Gastrocnemius medialis (tissue), 4 donors: ENCODE measurements at regions not wholly inside any gene's neighbourhood (a gene's known extent, or its start where the extent isn't known, plus 50 kb on each side); places are given as distances from the start of the nearest gene placed in this dataset.

Source experiments
- ATAC-seq, 2 donors: fragments of 150-250 bp; one replicate each; pipeline ENCODE4 v1.9.1; 2016
- DNase-seq, 2 donors: peaks; one replicate each; pipeline ENCODE4 v3.0.0-alpha.2; 2019
- H3K27ac ChIP-seq, 4 donors: fragments of 200-600 bp; sonication (generic); 1 replicate in 1 of 4; 2 replicates in 3 of 4; pipeline ENCODE4 v1.5.1; 2016 to 2018; ENCODE audit warnings: mild to moderate bottlenecking in 2 of 4, moderate library complexity in 1 of 4
- H3K27me3 ChIP-seq, 3 donors: fragments of 200-600 bp; sonication (generic) in 2 of 3; 1 replicate in 1 of 3; 2 replicates in 2 of 3; pipeline versions ENCODE4 v1.5.1 to v1.6.0; 2016 to 2019; ENCODE audit warnings: mild to moderate bottlenecking in 1 of 3, moderate library complexity in 1 of 3
- H3K36me3 ChIP-seq, 2 donors: fragments of 200-600 bp; sonication (generic) in 1 of 2; one replicate each; pipeline ENCODE4 v1.5.1; 2017 to 2018
- H3K4me1 ChIP-seq, 2 donors: fragments of 200-600 bp; sonication (generic) in 1 of 2; one replicate each; pipeline ENCODE4 v1.5.1; 2016 to 2017; ENCODE audit warnings: mild to moderate bottlenecking in 2 of 2
- H3K4me3 ChIP-seq, 4 donors: fragments of 200-600 bp; sonication (generic) in 3 of 4; 1 replicate in 1 of 4; 2 replicates in 3 of 4; pipeline ENCODE4 v1.5.1; 2016 to 2019; ENCODE audit warnings: mild to moderate bottlenecking in 2 of 4
- H3K9me3 ChIP-seq, 3 donors: fragments of 200-600 bp; sonication (generic) in 2 of 3; 1 replicate in 1 of 3; 2 replicates in 2 of 3; pipeline ENCODE4 v1.5.1; 2016 to 2019
- POLR2A ChIP-seq, 2 donors: fragments of 450-650 bp; IDR thresholded peaks; one replicate each; pipeline ENCODE4 v1.6.1; 2017; ENCODE audit warnings: antibody characterized with exemption in 2 of 2, mild to moderate bottlenecking in 2 of 2, moderate library complexity in 2 of 2
- in situ Hi-C, 4 donors: fragments of 200-750 bp; cut with MboI; loops; one replicate each; pipeline versions ENCODE4 v1.15.0 to v1.8.0; 2017; ENCODE audit warnings: low sequenced_read_pairs in 4 of 4
- intact Hi-C: fragments of 100-400 bp; cut with DNase I; formaldehyde crosslinking; loops from one replicate; pipeline ENCODE4 v1.15.1; 2023; ENCODE audit warnings: low total_unique reads
- TF ChIP-seq, protein P1 (sequence below), 5 experiments: fragments of 450-650 bp in 3 of 5; fragments of 200-600 bp in 2 of 5; sonication (generic) in 2 of 5; IDR thresholded peaks in 4 of 5; conservative IDR thresholded peaks in 1 of 5; 1 replicate in 4 of 5; 2 replicates in 1 of 5; pipeline ENCODE4 v1.5.1; 2016 to 2019; ENCODE audit warnings: antibody characterized with exemption in 5 of 5, mild to moderate bottlenecking in 3 of 5, moderate library complexity in 3 of 5

DNA sequence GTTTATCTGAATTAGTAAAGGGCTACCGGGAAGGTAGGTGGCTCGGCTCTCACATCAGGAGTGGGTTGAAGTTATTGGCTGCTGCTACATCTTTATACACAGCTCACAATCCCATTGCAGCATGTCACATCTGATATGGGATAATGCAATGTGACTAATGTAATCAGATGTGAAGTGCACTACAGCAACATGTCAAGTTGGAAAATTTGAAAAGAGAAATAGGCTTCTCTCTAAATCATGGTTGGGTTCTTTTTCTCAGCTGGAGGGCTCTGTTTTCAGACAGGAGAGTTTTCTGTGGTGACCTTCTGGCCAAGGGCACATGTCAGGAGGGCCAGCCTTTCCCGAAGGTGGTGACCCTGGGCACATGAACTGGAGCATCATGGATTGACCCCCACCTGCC lies 337.5 kb downstream of the HRH4 start:
- Histone ChIP-seq H3K27me3 (no peaks in the 10 kb centered on the region), H3K4me3 (no peak overlapping the region), H3K4me1 (no peaks in the 10 kb centered on the region), H3K27ac (no peak overlapping the region), H3K9me3 (no peaks in the 10 kb centered on the region), H3K36me3 (no peaks in the 10 kb centered on the region)
- in situ Hi-C loops, result loop anchor here in 1 of 4 donors (25.0 kb wide), 1 partner anchor 111 kb away; no protein-coding TSS in a partner anchor
- intact Hi-C loops, result no loop called here
- ATAC-seq, result no peak
- TF ChIP-seq, protein P1, sequence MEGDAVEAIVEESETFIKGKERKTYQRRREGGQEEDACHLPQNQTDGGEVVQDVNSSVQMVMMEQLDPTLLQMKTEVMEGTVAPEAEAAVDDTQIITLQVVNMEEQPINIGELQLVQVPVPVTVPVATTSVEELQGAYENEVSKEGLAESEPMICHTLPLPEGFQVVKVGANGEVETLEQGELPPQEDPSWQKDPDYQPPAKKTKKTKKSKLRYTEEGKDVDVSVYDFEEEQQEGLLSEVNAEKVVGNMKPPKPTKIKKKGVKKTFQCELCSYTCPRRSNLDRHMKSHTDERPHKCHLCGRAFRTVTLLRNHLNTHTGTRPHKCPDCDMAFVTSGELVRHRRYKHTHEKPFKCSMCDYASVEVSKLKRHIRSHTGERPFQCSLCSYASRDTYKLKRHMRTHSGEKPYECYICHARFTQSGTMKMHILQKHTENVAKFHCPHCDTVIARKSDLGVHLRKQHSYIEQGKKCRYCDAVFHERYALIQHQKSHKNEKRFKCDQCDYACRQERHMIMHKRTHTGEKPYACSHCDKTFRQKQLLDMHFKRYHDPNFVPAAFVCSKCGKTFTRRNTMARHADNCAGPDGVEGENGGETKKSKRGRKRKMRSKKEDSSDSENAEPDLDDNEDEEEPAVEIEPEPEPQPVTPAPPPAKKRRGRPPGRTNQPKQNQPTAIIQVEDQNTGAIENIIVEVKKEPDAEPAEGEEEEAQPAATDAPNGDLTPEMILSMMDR (IDR thresholded peaks at IDR 0.05 in 4 of 5, conservative IDR thresholded peaks at IDR 0.05 in 1 of 5), result no peak
- no peak for TF ChIP-seq POLR2A (IDR thresholded peaks at IDR 0.05)
- no peak for DNase-seq

DNA sequence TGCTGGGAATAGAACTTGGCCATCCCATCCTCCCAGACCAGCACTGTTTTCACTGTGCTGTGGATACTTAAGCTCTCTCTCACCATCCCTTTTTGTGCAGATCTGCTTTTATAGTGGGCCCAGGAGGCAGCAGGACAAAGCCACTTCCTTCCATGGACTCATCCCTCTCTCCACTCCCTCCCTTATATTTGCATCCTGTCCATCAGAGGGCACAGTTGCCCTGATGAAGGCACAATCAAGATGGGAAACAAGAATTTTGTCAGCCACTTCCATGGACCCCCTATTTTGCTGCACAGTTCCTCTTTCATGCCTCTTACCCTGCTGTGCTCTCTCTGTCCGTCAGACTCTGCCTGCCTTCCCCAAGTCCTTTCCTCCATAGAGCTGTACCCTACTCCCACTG lies 338.7 kb downstream of the HRH4 start:
- H3K9me3 ChIP-seq, result no peaks in the 10 kb centered on the region
- H3K27me3 ChIP-seq, result no peaks in the 10 kb centered on the region
- DNase-seq (no peak), ATAC-seq (no peak)
- intact Hi-C loops (no loop called here), in situ Hi-C loops (loop anchor here in 1 of 4 donors (25.0 kb wide), 1 partner anchor 112 kb away; no protein-coding TSS in a partner anchor)
- TF ChIP-seq, protein P1 (IDR thresholded peaks at IDR 0.05 in 4 of 5, conservative IDR thresholded peaks at IDR 0.05 in 1 of 5), result no peak
- TF ChIP-seq POLR2A (IDR thresholded peaks at IDR 0.05), result no peak
- H3K36me3 ChIP-seq, result no peaks in the 10 kb centered on the region
- H3K27ac ChIP-seq, result no peak overlapping the region
- H3K4me3 ChIP-seq, result no peak overlapping the region
- H3K4me1 ChIP-seq, result no peaks in the 10 kb centered on the region

DNA sequence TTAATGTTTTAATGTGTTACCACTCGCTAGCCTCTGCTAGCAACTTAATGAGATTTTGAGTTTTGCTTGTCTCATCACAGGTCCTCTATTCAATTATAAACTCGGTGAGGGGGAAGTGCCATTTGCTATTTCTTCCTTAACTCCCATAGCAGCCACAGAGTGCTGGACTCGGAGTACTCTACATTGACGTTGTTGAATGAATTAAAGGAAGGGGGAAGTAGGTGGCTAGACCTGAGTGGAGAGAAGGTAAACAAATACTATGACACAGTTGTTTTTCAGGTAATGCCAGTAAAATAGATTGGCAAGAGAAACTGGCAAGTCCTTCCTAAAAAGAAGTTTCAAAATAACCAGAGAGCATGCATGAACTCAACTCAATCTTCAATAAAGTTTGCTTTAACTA lies 339.3 kb downstream of the HRH4 start:
- H3K27me3 ChIP-seq, result no peaks in the 10 kb centered on the region
- intact Hi-C loops (no loop called here), in situ Hi-C loops (loop anchor here in 1 of 4 donors (25.0 kb wide), 1 partner anchor 112 kb away; no protein-coding TSS in a partner anchor)
- no peak for TF ChIP-seq POLR2A (IDR thresholded peaks at IDR 0.05)
- TF ChIP-seq, protein P1 (IDR thresholded peaks at IDR 0.05 in 4 of 5, conservative IDR thresholded peaks at IDR 0.05 in 1 of 5), result no peak
- ATAC-seq (no peak), DNase-seq (no peak)
- H3K4me1 ChIP-seq, result no peaks in the 10 kb centered on the region
- no peaks in the 10 kb centered on the region for H3K9me3 ChIP-seq
- no peak overlapping the region for H3K27ac ChIP-seq
- no peak overlapping the region for H3K4me3 ChIP-seq
- no peaks in the 10 kb centered on the region for H3K36me3 ChIP-seq

DNA sequence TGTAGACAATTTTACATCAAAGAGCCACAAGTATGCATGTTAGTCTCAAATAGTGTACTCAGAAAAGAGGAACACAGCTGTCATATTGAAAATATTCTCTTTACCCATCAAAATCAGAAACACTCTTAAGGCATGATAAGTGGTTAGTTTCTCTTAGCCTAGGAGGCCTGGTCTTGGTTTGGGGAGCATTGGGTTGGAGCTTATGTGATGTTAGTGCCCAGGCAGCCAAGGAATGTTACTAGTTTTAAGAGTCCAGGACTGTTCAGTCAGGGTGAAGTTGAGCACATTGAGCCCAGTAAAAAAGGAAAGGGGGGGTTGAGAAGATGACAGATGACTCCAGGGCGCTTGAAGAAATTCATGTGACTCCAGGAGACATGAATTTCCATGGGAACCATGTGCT lies 340.6 kb downstream of the HRH4 start:
- Histone ChIP-seq H3K36me3 (no peaks in the 10 kb centered on the region), H3K9me3 (no peaks in the 10 kb centered on the region), H3K4me3 (no peak overlapping the region), H3K27me3 (no peaks in the 10 kb centered on the region), H3K27ac (no peak overlapping the region), H3K4me1 (no peaks in the 10 kb centered on the region)
- in situ Hi-C loops (no loop called here), intact Hi-C loops (no loop called here)
- DNase-seq (no peak), ATAC-seq (no peak)
- no peak for TF ChIP-seq POLR2A (IDR thresholded peaks at IDR 0.05)
- TF ChIP-seq, protein P1 (IDR thresholded peaks at IDR 0.05 in 4 of 5, conservative IDR thresholded peaks at IDR 0.05 in 1 of 5), result no peak

DNA sequence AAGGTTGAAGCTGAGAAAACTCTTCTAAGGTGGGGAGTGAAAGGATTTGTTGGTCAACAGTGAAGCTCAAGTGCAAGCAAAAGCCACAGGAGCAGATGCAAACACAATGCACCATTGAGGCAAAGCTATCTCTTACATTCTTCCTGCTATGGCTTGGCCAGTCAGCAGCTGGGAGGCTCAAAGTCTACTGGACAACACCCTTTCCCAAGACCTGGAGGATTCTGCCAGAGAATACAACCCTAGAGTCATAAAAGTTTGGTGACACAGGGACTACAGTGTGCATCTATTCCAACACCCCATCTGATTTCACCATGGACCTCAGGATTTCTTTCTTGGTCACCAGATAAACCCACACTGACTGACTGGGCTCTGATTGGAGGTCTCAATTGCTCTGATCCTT lies 342.0 kb downstream of the HRH4 start:
- ATAC-seq (no peak), DNase-seq (no peak)
- H3K27ac ChIP-seq, result no peak overlapping the region
- intact Hi-C loops, result no loop called here
- no peaks in the 10 kb centered on the region for H3K9me3 ChIP-seq
- in situ Hi-C loops, result no loop called here
- H3K27me3 ChIP-seq, result no peaks in the 10 kb centered on the region
- TF ChIP-seq, protein P1 (IDR thresholded peaks at IDR 0.05 in 4 of 5, conservative IDR thresholded peaks at IDR 0.05 in 1 of 5), result no peak
- TF ChIP-seq POLR2A (IDR thresholded peaks at IDR 0.05), result no peak
- H3K4me1 ChIP-seq, result no peaks in the 10 kb centered on the region
- H3K36me3 ChIP-seq, result no peaks in the 10 kb centered on the region
- no peak overlapping the region for H3K4me3 ChIP-seq
